Erythroblast (primary cell): ENCODE measurements at regions not wholly inside any gene's neighbourhood (a gene's known extent, or its start where the extent isn't known, plus 50 kb on each side); places are given as distances from the start of the nearest gene placed in this dataset.
A peak's percentile ranks its signal among the peaks of the same experiment; 100 is the strongest.
"Not testable (repeated sequence)": the region's sequence is repeated elsewhere in the genome, so short reads cannot be mapped to it uniquely, and the experiment has no call there.

Experiments
- DNase-seq, 2 experiments: peaks; one replicate each; lab custom pipeline; 2025; lab: John Stamatoyannopoulos, UW
- GATA1 ChIP-seq: IDR thresholded peaks from 2 replicates; pipeline ENCODE4 v1.6.1; 2011; ENCODE audit warnings: low read depth, mild to moderate bottlenecking, control low read depth, low read length, moderate library complexity
- POLR2A ChIP-seq: IDR thresholded peaks from 2 replicates; pipeline ENCODE4 v1.6.1; 2011; ENCODE audit warnings: mild to moderate bottlenecking, low read length

- TF ChIP-seq GATA1, result no peak
- no peak for TF ChIP-seq POLR2A
Measured at GRCh38 chr1:90864681-90865080, 147.6 kb upstream of the BARHL2 start.

GRCh38 chr1:90862782-90863181, 145.7 kb upstream of the BARHL2 start:
- no peak for DNase-seq
- no peak for TF ChIP-seq GATA1
- TF ChIP-seq POLR2A, result no peak

More at GRCh38 chr1:90864681-90865080, 147.6 kb upstream of the BARHL2 start:
- no peak for DNase-seq

DNA sequence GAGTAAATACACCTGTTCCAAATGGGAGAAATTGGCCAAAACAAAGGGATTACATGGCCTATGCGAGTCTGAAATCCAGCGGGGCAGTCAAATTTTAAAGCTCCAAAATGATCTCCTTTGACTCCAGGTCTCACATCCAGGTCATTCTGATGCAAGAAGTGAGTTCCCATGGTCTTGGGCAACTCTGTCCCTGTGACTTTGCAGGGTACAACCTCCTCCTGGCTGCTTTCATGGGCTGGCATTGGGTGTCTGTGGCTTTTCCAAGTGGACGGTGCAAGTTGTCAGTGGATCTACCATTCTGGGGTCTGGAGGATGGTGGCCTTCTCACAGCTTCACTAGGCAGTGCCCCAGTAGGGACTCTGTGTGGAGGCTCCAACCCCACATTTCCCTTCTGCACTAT, 144.3 kb upstream of the BARHL2 start:
- not testable (repeated sequence) for DNase-seq

DNA sequence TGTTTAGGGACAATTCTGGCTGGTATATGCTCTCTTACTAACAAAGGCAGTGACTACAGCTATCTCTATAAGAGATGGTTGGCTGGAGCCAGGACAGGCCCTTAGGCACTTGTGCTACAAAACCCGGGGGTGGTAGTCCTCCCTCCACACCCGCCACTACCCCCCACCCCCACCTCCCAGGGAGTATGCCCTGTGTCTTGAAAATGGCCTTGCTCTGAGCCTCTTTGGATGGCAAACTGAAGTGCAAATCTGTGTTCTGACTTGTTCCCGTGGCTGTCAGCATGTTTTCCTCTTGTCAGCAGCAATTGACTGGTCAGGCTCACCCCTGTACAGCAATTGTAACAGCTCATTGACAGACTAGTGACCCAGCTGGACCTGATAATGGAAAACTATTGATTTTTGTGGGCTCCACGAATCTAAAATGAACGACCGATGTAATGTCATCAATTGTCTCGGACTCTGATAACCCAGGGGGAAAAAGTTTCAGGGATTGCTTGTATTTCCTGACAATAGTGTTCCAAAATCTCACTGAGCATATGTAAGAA, 139.4 kb upstream of the BARHL2 start:
- TF ChIP-seq POLR2A (no peak), GATA1 (no peak)
- DNase-seq, result no peak

DNA sequence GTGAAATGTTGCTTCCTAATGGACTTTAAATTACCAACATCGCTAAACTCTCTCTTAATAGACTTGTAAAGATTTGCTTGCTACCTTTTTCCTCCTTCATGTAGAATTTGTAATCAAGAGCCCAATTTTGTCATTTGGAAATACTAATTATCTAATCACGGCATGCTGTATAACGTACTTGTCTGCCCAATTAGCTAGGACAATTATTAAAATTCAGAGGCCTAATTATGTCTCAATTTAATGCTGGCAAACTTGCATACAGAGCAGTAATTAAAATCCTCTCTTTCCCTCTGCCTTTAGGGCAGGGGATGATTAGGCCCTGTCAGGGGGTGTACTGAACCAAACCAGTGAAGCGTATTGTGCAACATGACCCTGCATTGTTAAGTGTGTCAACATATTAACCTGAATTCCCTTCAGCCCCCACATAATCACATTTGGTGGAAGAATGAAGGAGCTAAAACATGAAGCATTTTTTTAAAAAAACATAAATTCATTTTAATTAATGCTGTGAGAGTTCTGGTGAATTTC, 137.4 kb upstream of the BARHL2 start:
- DNase-seq, result no peak
- TF ChIP-seq POLR2A, result no peak
- TF ChIP-seq GATA1, result no peak

- DNase-seq, result no peak
- TF ChIP-seq GATA1, result no peak
- no peak for TF ChIP-seq POLR2A
Measured at GRCh38 chr1:90851711-90852050, 134.6 kb upstream of the BARHL2 start.

- DNase-seq, result peak; percentile 87 to 91
- TF ChIP-seq POLR2A, result no peak
- TF ChIP-seq GATA1, result no peak
Measured at GRCh38 chr1:90850898-90851710, 134.0 kb upstream of the BARHL2 start.

DNA sequence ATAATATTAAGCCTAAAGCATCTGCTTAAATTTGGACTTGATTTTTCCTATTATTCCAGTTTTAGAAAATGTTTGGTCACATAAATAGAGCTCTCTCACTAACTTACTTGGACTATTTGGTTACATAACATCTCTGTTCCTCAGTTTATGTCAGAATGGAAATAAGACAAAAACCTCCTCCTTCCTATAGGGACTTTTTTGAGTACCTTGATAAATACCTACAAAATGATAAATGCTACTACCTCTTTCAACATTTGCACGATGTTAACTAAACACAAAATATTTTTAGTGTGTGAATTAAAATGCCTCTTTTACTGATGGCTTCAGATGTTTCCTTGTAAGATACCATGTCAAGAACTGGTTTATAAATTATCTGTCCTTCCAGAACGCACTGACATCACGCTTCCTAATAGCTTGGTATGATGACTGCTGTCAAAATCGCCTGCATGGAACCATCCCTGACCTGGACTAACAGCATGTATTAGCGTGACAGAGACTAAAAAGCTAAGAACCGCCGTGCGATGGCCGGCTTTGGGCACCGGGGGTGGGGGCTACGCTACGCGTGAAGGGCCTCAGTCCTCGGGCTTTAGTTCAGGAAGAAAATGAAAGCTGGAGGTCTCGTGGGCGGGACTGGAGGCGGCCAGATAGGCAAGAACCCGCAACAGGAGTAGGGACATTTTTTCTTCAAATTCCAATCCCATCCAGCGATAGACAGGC, 133.2 kb upstream of the BARHL2 start:
- DNase-seq, result peak; percentile 50 to 55
- no peak for TF ChIP-seq POLR2A
- TF ChIP-seq GATA1, result no peak

DNA sequence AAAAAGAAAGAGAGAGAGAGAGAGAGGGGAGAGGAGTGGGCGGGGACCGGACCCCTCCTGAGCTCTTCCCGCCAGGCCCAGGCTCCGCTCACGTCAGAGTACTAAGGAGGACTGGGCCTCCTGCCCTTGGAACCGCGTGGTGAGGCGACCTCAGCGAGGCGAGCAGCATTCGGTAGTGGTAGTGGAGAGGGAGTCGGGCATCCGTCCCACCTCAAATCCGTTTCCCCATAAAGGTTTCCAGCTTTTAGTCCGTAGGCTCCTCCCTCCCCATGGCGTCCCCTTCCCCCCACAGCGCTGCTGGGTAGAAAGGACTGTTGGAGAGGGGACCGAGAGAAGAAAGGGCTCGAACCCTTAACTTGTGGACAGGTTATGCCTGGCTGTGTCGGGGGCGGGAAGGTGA, 124.4 kb upstream of the BARHL2 start:
- no peak for DNase-seq
- TF ChIP-seq GATA1 (no peak), POLR2A (no peak)

DNA sequence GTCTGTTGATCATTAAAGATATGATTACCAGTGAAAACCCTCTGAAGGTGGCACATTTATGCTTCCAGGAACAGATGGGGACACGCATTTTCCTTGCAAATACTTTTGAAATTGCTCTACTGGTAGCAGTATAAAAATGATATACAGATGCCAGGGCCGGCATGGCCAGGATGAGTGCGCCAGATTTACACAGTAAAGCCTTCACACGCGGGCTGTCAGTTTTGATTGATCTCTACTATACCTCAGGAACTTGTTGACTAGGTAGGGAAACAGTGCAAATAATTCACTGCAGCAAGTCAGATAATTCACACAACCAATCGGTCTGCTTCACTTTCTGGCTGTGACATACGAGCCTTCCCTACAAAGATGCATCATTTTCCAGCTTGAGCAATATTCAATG, 123.2 kb upstream of the BARHL2 start:
- TF ChIP-seq POLR2A (no peak), GATA1 (no peak)

DNA sequence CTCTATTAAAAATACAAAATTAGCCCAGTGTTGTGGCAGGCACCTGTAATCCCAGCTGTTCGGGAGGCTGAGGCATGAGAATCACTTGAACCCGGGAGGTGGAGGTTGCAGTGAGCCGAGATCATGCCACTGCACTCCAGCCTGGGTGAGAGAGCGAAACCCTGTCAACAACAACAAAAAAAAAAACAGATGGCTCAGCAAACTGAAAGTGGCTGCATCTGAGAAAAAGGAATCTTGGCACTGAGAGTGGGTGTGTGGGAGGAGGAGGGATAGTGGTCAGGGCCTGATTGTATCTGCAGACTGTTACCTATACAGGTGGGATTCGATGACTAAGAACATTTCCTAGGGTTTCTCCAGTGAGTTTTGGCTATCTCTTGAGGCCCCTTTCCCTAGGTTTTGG, 122.2 kb upstream of the BARHL2 start:
- DNase-seq, result no peak
- TF ChIP-seq GATA1, result no peak
- no peak for TF ChIP-seq POLR2A

More for the DNA sequence above, 123.2 kb upstream of the BARHL2 start:
- DNase-seq, result no peak

DNA sequence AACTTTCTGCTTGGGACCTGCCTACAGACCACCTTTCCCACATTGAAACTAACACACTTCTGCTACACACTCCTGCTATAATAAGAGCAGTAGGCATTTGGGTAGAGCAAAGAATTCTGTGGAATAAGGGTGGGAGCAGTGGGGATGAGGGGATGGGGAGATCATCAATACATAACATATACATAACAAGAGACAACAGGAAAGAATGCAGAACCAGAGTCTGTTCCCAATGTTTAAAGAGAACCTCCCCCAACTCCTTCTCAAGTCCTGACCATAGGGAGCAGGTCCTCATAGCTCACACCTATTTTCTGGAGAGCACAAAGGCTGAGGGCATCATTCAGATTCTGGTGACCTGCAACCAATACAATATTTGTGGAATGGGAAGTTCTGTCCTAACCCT, 121.6 kb upstream of the BARHL2 start:
- TF ChIP-seq POLR2A, result no peak
- no peak for TF ChIP-seq GATA1
- no peak for DNase-seq

GRCh38 chr1:90837420-90837819, 120.3 kb upstream of the BARHL2 start:
- no peak for TF ChIP-seq POLR2A
- no peak for TF ChIP-seq GATA1

GRCh38 chr1:90836345-90836679, 119.2 kb upstream of the BARHL2 start:
- DNase-seq, result no peak
- no peak for TF ChIP-seq POLR2A
- no peak for TF ChIP-seq GATA1

More at GRCh38 chr1:90837420-90837819, 120.3 kb upstream of the BARHL2 start:
- DNase-seq, result no peak
